Smooth muscle cell (in vitro differentiated cells): ENCODE measurements at regions not wholly inside any gene's neighbourhood (a gene's known extent, or its start where the extent isn't known, plus 50 kb on each side); places are given as distances from the start of the nearest gene placed in this dataset.

Experiments
- DNase-seq: peaks from one replicate; lab custom pipeline; 2025; ENCODE audit not compliant: unreplicated experiment; lab: John Stamatoyannopoulos, UW
- H2AFZ ChIP-seq: fragments of 200-600 bp; sonication (generic); 2 replicates; pipeline ENCODE4 v1.6.0; 2016; ENCODE audit warnings: antibody characterized with exemption, low read depth, mild to moderate bottlenecking
- H3F3A ChIP-seq: fragments of 200-600 bp; sonication (generic); 2 replicates; pipeline ENCODE4 v1.6.0; 2017; ENCODE audit warnings: antibody characterized with exemption, low read depth
- H3K27ac ChIP-seq: fragments of 200-600 bp; sonication (generic); 2 replicates; pipeline ENCODE4 v1.5.1; 2016; ENCODE audit warnings: low read depth, mild to moderate bottlenecking
- H3K27me3 ChIP-seq: fragments of 200-600 bp; sonication (generic); 2 replicates; pipeline ENCODE4 v1.6.1; 2016; ENCODE audit warnings: low read depth, mild to moderate bottlenecking
- H3K36me3 ChIP-seq: fragments of 200-600 bp; sonication (generic); 2 replicates; pipeline ENCODE4 v1.5.1; 2016; ENCODE audit warnings: low read depth
- H3K4me1 ChIP-seq: fragments of 200-600 bp; sonication (generic); 2 replicates; pipeline ENCODE4 v1.5.1; 2016; ENCODE audit warnings: low read depth
- H3K4me2 ChIP-seq: fragments of 200-600 bp; sonication (generic); 2 replicates; pipeline ENCODE4 v1.6.0; 2016; ENCODE audit warnings: mild to moderate bottlenecking
- H3K4me3 ChIP-seq: fragments of 200-600 bp; sonication (generic); 2 replicates; pipeline ENCODE4 v1.5.1; 2016; ENCODE audit warnings: mild to moderate bottlenecking
- H3K79me2 ChIP-seq: fragments of 200-600 bp; sonication (generic); 2 replicates; pipeline ENCODE4 v1.6.0; 2016; ENCODE audit warnings: low read depth, mild to moderate bottlenecking
- H3K9ac ChIP-seq: fragments of 200-600 bp; sonication (generic); 2 replicates; pipeline ENCODE4 v1.6.0; 2016; ENCODE audit warnings: low read depth
- H3K9me3 ChIP-seq: fragments of 200-600 bp; sonication (generic); replicated peaks from 2 replicates; pipeline ENCODE4 v1.5.1; 2016; ENCODE audit warnings: low read depth
- H4K20me1 ChIP-seq: fragments of 200-600 bp; sonication (generic); 2 replicates; pipeline ENCODE4 v1.6.0; 2016; ENCODE audit warnings: low read depth
- CTCF ChIP-seq: fragments of 200-600 bp; sonication (generic); IDR thresholded peaks from 2 replicates; pipeline ENCODE4 v1.5.1; 2017; ENCODE audit warnings: borderline replicate concordance, mild to moderate bottlenecking, antibody characterized with exemption; ENCODE audit not compliant: insufficient read depth, poor library complexity, severe bottlenecking
- WGBS: methylation state at CpG from one replicate; pipeline ENCODE4 v1.1.7; 2016; ENCODE audit warnings: low lambda C conversion rate; 5-methylcytosine and 5-hydroxymethylcytosine counted together

GRCh38 chr3:10641760-10642159, 136.4 kb upstream of the ATP2B2 start:
- H3K4me1 ChIP-seq: no peaks in the 10 kb centered on the region
- H3K27ac ChIP-seq: no peak overlapping the region
- no peak overlapping the region for H3K4me2 ChIP-seq
- no peaks in the 10 kb centered on the region for H4K20me1 ChIP-seq
- peaks cover 19% of the 10 kb centered on the region for H3K27me3 ChIP-seq
- no peak overlapping the region for H3K4me3 ChIP-seq
- no peak overlapping the region for H3K9ac ChIP-seq
- H3K36me3 ChIP-seq: no peaks in the 10 kb centered on the region
- no peak overlapping the region for H2AFZ ChIP-seq
- no peaks in the 10 kb centered on the region for H3F3A ChIP-seq
- WGBS: 100% methylated on average over 2 of the region's 2 CpGs
- H3K9me3 ChIP-seq: no peaks in the 10 kb centered on the region
- no peaks in the 10 kb centered on the region for H3K79me2 ChIP-seq
- no peak for TF ChIP-seq CTCF
- no peak for DNase-seq

- 81% methylated on average over 4 of the region's 4 CpGs for WGBS
These were observed 138.8 kb upstream of the ATP2B2 start for GRCh38 chr3:10644189-10644588.

GRCh38 chr3:10645800-10646199, 140.4 kb upstream of the ATP2B2 start:
- DNase-seq: no peak
- H4K20me1 ChIP-seq: no peaks in the 10 kb centered on the region
- peaks cover 22% of the 10 kb centered on the region for H3K27me3 ChIP-seq
- TF ChIP-seq CTCF: no peak
- H3K9ac ChIP-seq: no peak overlapping the region
- H2AFZ ChIP-seq: no peak overlapping the region
- H3K79me2 ChIP-seq: no peaks in the 10 kb centered on the region
- H3K9me3 ChIP-seq: no peaks in the 10 kb centered on the region
- H3K27ac ChIP-seq: no peak overlapping the region
- H3K36me3 ChIP-seq: no peaks in the 10 kb centered on the region
- no peak overlapping the region for H3K4me2 ChIP-seq
- WGBS: 63% methylated on average over 7 of the region's 7 CpGs
- H3K4me3 ChIP-seq: no peak overlapping the region
- no peaks in the 10 kb centered on the region for H3K4me1 ChIP-seq
- no peaks in the 10 kb centered on the region for H3F3A ChIP-seq

More at GRCh38 chr3:10644189-10644588, 138.8 kb upstream of the ATP2B2 start:
- Histone ChIP-seq H3K79me2 (no peaks in the 10 kb centered on the region), H3F3A (no peaks in the 10 kb centered on the region), H2AFZ (no peak overlapping the region), H3K27ac (no peak overlapping the region), H3K27me3 (peaks cover 22% of the 10 kb centered on the region), H3K4me2 (no peak overlapping the region), H3K9me3 (no peaks in the 10 kb centered on the region), H3K36me3 (no peaks in the 10 kb centered on the region), H4K20me1 (no peaks in the 10 kb centered on the region), H3K9ac (no peak overlapping the region), H3K4me3 (no peak overlapping the region), H3K4me1 (no peaks in the 10 kb centered on the region)
- DNase-seq: no peak
- TF ChIP-seq CTCF: no peak

- no peak for TF ChIP-seq CTCF
- Histone ChIP-seq H3K36me3 (no peaks in the 10 kb centered on the region), H3K4me3 (no peak overlapping the region), H3K4me2 (no peak overlapping the region), H3K27me3 (peaks cover 20% of the 10 kb centered on the region), H3K27ac (no peak overlapping the region), H4K20me1 (no peaks in the 10 kb centered on the region), H3K4me1 (no peaks in the 10 kb centered on the region), H3K9me3 (no peaks in the 10 kb centered on the region), H3K79me2 (no peaks in the 10 kb centered on the region), H3F3A (no peaks in the 10 kb centered on the region), H2AFZ (no peak overlapping the region), H3K9ac (no peak overlapping the region)
- WGBS: 82% methylated on average over 9 of the region's 9 CpGs
- DNase-seq: no peak
These were observed 141.3 kb upstream of the ATP2B2 start for GRCh38 chr3:10646531-10647335.
